ENCODE measurements at regions not wholly inside any gene's neighbourhood (a gene's known extent, or its start where the extent isn't known, plus 50 kb on each side); places are given as distances from the start of the nearest gene placed in this dataset.

DNA sequence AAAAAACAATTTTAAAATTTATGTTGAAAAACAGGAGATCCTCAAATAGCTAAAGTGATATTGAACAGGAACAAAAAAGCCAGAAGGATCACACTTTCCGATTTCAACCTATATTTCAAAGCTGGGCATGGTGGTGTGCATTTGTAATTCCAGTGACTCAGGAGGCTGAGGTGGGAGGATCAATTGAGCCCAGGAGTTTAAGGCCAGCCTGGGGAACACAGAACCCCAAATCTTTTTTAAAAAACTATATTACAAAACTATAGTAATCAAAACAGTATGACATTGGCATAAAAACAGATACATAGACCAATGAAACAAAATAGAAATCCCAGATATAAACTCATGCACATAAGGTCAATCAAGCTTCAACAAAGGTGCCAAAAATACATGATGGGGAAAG, 68.4 kb downstream of the MEX3B start:
- TF ChIP-seq, protein P1, sequence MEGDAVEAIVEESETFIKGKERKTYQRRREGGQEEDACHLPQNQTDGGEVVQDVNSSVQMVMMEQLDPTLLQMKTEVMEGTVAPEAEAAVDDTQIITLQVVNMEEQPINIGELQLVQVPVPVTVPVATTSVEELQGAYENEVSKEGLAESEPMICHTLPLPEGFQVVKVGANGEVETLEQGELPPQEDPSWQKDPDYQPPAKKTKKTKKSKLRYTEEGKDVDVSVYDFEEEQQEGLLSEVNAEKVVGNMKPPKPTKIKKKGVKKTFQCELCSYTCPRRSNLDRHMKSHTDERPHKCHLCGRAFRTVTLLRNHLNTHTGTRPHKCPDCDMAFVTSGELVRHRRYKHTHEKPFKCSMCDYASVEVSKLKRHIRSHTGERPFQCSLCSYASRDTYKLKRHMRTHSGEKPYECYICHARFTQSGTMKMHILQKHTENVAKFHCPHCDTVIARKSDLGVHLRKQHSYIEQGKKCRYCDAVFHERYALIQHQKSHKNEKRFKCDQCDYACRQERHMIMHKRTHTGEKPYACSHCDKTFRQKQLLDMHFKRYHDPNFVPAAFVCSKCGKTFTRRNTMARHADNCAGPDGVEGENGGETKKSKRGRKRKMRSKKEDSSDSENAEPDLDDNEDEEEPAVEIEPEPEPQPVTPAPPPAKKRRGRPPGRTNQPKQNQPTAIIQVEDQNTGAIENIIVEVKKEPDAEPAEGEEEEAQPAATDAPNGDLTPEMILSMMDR (IDR thresholded peaks at IDR 0.05) = no peak
- Histone ChIP-seq H3K4me1 (no peaks in the 10 kb centered on the region), H3K4me3 (no peak overlapping the region), H3K27me3 (no peaks in the 10 kb centered on the region), H3K9me3 (peaks cover 8 to 11% of the 10 kb centered on the region in 2 donors), H3K27ac (no peak overlapping the region), H3K36me3 (no peaks in the 10 kb centered on the region)
- WGBS, 2 donors (ENCODE audit: low coverage in 1 of 2) = 89 to 100% methylated on average over 1 of the region's 1 CpG
- in situ Hi-C loops (cut with MboI; ENCODE audit: low pct_ligation_motif_present in 1 of 4, low pct_unique_long_range_greater_than_20kb in 1 of 4, low sequenced_read_pairs in 3 of 4) = no loop called here
- no peak for DNase-seq
- intact Hi-C loops (cut with DNase I; ENCODE audit: low total_unique reads) = no loop called here

DNA sequence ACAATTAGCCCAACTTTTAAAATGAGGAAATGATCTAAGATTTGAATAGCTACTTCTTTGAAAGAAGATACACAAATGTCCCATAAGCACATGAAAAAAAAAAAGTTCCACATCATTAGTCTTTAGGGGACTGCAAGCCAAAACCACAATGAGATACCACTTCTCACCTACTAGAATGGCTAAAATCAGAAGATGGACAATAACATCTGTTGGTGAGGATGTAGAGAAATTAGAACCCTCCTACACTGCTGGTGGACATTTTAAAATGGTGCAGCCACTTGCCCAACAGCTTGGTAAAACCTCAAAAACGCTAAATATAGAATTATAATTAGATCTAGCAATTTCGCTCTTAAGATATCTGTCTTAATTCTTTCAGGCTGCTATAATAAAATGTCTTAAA, 77.1 kb downstream of the MEX3B start:
- Histone ChIP-seq H3K9me3 (no peaks in the 10 kb centered on the region), H3K4me3 (no peak overlapping the region), H3K4me1 (no peaks in the 10 kb centered on the region), H3K36me3 (no peaks in the 10 kb centered on the region), H3K27me3 (no peaks in the 10 kb centered on the region), H3K27ac (no peak overlapping the region)
- DNase-seq = no peak
- WGBS, 2 donors (ENCODE audit: low coverage in 1 of 2) = 81 to 83% methylated on average over 2 of the region's 2 CpGs
- in situ Hi-C loops (cut with MboI; ENCODE audit: low pct_ligation_motif_present in 1 of 4, low pct_unique_long_range_greater_than_20kb in 1 of 4, low sequenced_read_pairs in 3 of 4) = no loop called here
- intact Hi-C loops (cut with DNase I; ENCODE audit: low total_unique reads) = no loop called here
- TF ChIP-seq, protein P1 (IDR thresholded peaks at IDR 0.05) = no peak
- TF ChIP-seq POLR2A (IDR thresholded peaks at IDR 0.05) = no peak
- TF ChIP-seq EP300 (IDR thresholded peaks at IDR 0.05; ENCODE audit: low read depth) = no peak
- TF ChIP-seq POLR2AphosphoS5 (IDR thresholded peaks at IDR 0.05) = no peak

DNA sequence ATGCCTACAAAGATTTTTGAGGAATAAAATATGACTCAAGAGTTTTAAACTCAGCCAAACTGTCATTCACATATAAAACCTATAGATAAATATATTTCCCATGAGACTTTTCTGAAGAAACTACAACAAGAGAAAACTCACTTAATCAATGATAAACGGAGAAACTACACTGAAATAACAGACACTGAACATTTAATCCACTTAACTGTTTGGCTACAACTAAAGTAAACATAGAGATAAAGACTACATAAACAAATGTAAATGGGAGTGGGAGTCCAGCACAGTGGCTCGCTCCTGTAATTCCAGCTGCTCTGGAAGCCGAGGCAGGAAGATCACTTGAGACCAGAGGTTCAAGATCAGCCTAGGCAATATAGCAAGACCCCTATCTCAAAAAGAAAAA, 79.2 kb downstream of the MEX3B start:
- H3K36me3 ChIP-seq = no peaks in the 10 kb centered on the region
- no peak overlapping the region for H3K27ac ChIP-seq
- in situ Hi-C loops (cut with MboI; ENCODE audit: low pct_ligation_motif_present in 1 of 4, low pct_unique_long_range_greater_than_20kb in 1 of 4, low sequenced_read_pairs in 3 of 4) = no loop called here
- WGBS, 2 donors (ENCODE audit: low coverage in 1 of 2) = 18 to 36% methylated on average over 2 to 3 of the region's 3 CpGs
- no peaks in the 10 kb centered on the region for H3K27me3 ChIP-seq
- no peaks in the 10 kb centered on the region for H3K9me3 ChIP-seq
- no peak for TF ChIP-seq POLR2A (IDR thresholded peaks at IDR 0.05)
- TF ChIP-seq EP300 (IDR thresholded peaks at IDR 0.05; ENCODE audit: low read depth) = no peak
- TF ChIP-seq, protein P1 (IDR thresholded peaks at IDR 0.05) = no peak
- TF ChIP-seq POLR2AphosphoS5 (IDR thresholded peaks at IDR 0.05) = no peak
- DNase-seq = no peak
- no peaks in the 10 kb centered on the region for H3K4me1 ChIP-seq
- intact Hi-C loops (cut with DNase I; ENCODE audit: low total_unique reads) = no loop called here
- no peak overlapping the region for H3K4me3 ChIP-seq

DNA sequence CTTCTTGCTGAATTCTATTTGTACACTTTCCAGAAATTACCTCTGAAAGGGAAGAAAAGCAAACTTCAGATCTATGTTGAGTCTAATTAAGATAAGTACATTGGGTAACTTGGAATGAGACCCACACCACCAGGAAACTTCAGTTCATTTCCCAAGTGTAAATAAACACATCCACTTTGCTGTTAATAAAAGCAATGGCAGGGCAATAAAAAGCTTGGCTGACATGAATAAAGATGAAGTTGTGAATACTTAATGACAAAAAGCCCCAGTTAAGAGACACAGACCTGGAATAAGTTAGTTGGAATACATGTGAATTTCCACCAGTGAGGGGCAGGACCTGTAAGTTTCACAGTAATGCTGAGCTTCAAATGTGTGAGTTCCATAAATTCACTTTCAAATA, 83.3 kb downstream of the MEX3B start:
- Histone ChIP-seq H3K4me3 (no peak overlapping the region), H3K4me1 (no peaks in the 10 kb centered on the region), H3K9me3 (no peaks in the 10 kb centered on the region), H3K27me3 (no peaks in the 10 kb centered on the region), H3K27ac (no peak overlapping the region), H3K36me3 (no peaks in the 10 kb centered on the region)
- in situ Hi-C loops (cut with MboI; ENCODE audit: low pct_ligation_motif_present in 1 of 4, low pct_unique_long_range_greater_than_20kb in 1 of 4, low sequenced_read_pairs in 3 of 4) (no loop called here), intact Hi-C loops (cut with DNase I; ENCODE audit: low total_unique reads) (no loop called here)
- no peak for DNase-seq
- no peak for TF ChIP-seq EP300 (IDR thresholded peaks at IDR 0.05; ENCODE audit: low read depth)
- TF ChIP-seq POLR2AphosphoS5 (IDR thresholded peaks at IDR 0.05) = no peak
- TF ChIP-seq, protein P1 (IDR thresholded peaks at IDR 0.05) = no peak
- TF ChIP-seq POLR2A (IDR thresholded peaks at IDR 0.05) = no peak

Data from transverse colon (tissue), 4 donors.